IMR-90 (cell line): ENCODE measurements at regions not wholly inside any gene's neighbourhood (a gene's known extent, or its start where the extent isn't known, plus 50 kb on each side); places are given as distances from the start of the nearest gene placed in this dataset.

Source experiments
- ATAC-seq: fragments of 200-7000 bp; cut with Tn5 transposase; 2 replicates; pipeline ENCODE4 v1.9.1; 2020; ENCODE audit warnings: low read depth, mild to moderate bottlenecking, moderate library complexity
- BruUV-seq: library from RNA; stranded (reverse); fragments of 400-500 nt; replicated peaks from 2 replicates; lab custom pipeline; 2021; lab: Mats Ljungman, UMichigan
- CTCF ChIA-PET: fragments of 300-600 bp; formaldehyde crosslinking; extraction: SDS; loops from one replicate; lab custom pipeline; 2021; ENCODE audit warnings: antibody characterized with exemption; lab: Yijun Ruan, JAX
- POLR2A ChIA-PET: fragments of 300-600 bp; sonication (Branson Sonifier 250); formaldehyde crosslinking; loops from one replicate; lab custom pipeline; 2022; ENCODE audit warnings: antibody characterized with exemption; ENCODE audit not compliant: unreplicated experiment; lab: Charles Lee
- DNase-seq: peaks from one replicate; pipeline ENCODE4 v3.0.0; 2013
- H2AFZ ChIP-seq: replicated peaks from 2 replicates; pipeline ENCODE3; 2013; ENCODE audit warnings: low read length, mild to moderate bottlenecking; ENCODE audit not compliant: poor library complexity
- H2AK5ac ChIP-seq: 2 replicates; pipeline ENCODE4 v1.6.1; 2013; ENCODE audit warnings: low read depth, low read length, inconsistent platforms
- H2AK9ac ChIP-seq: replicated peaks from 2 replicates; pipeline ENCODE3; 2013; ENCODE audit warnings: mild to moderate bottlenecking, low read depth, low read length, moderate library complexity; ENCODE audit not compliant: poor library complexity
- H2BK120ac ChIP-seq: 2 replicates; pipeline ENCODE4 v1.6.1; 2013; ENCODE audit warnings: low read depth, low read length, inconsistent platforms
- H2BK15ac ChIP-seq: 3 replicates; pipeline ENCODE4 v1.6.1; 2013; ENCODE audit warnings: low read depth, low read length, inconsistent platforms
- H2BK20ac ChIP-seq: 2 replicates; pipeline ENCODE4 v1.6.1; 2013; ENCODE audit warnings: low read depth, mild to moderate bottlenecking, inconsistent platforms, low read length, moderate library complexity
- H2BK5ac ChIP-seq: 2 replicates; pipeline ENCODE4 v1.6.1; 2013; ENCODE audit warnings: mild to moderate bottlenecking, low read depth, low read length, inconsistent platforms; ENCODE audit not compliant: poor library complexity, severe bottlenecking
- H3K14ac ChIP-seq: replicated peaks from 2 replicates; pipeline ENCODE4 v1.6.1; 2013; ENCODE audit warnings: low read depth, low read length, inconsistent platforms
- H3K18ac ChIP-seq: 2 replicates; pipeline ENCODE4 v1.6.1; 2013; ENCODE audit warnings: low read depth, low read length, control low read depth
- H3K23ac ChIP-seq: 2 replicates; pipeline ENCODE4 v1.6.1; 2013; ENCODE audit warnings: low read depth, low read length, inconsistent platforms
- H3K27ac ChIP-seq: 2 replicates; pipeline ENCODE4 v1.5.1; 2013; ENCODE audit warnings: mild to moderate bottlenecking, control low read depth, low read length; ENCODE audit not compliant: insufficient read depth
- H3K27me3 ChIP-seq: 2 replicates; pipeline ENCODE4 v1.6.1; 2013; ENCODE audit warnings: low read length; ENCODE audit not compliant: control insufficient read depth, insufficient read depth
- H3K36me3 ChIP-seq: 2 replicates; pipeline ENCODE4 v1.6.1; 2013; ENCODE audit warnings: low read length, mixed read lengths; ENCODE audit not compliant: control insufficient read depth, insufficient read depth
- H3K4ac ChIP-seq: 2 replicates; pipeline ENCODE4 v1.6.1; 2013; ENCODE audit warnings: low read depth, low read length, inconsistent platforms
- H3K4me1 ChIP-seq: 2 replicates; pipeline ENCODE4 v1.6.1; 2013; ENCODE audit warnings: low read length, mixed read lengths; ENCODE audit not compliant: control insufficient read depth, insufficient read depth
- H3K4me2 ChIP-seq: 2 replicates; pipeline ENCODE4 v1.6.1; 2013; ENCODE audit warnings: low read depth, mild to moderate bottlenecking, control low read depth, low read length, moderate library complexity
- H3K4me3 ChIP-seq: 2 replicates; pipeline ENCODE4 v1.5.1; 2013; ENCODE audit warnings: low read depth, mild to moderate bottlenecking, control low read depth, low read length, moderate library complexity; ENCODE audit not compliant: insufficient read depth
- H3K56ac ChIP-seq: 2 replicates; pipeline ENCODE4 v1.6.1; 2013; ENCODE audit warnings: low read length, inconsistent platforms; ENCODE audit not compliant: insufficient read depth; ENCODE audit errors: extremely low read depth
- H3K79me1 ChIP-seq, 2 experiments: 2 replicates each; pipeline ENCODE4 v1.6.1; 2013; ENCODE audit warnings: low read length in 2 of 2, inconsistent platforms in 1 of 2, low read depth in 1 of 2
- H3K9ac ChIP-seq: 2 replicates; pipeline ENCODE4 v1.6.1; 2013; ENCODE audit warnings: low read depth, low read length, control low read depth
- H3K9me1 ChIP-seq: 2 replicates; pipeline ENCODE4 v1.6.1; 2013; ENCODE audit warnings: low read length, inconsistent platforms; ENCODE audit not compliant: insufficient read depth
- H3K9me3 ChIP-seq: 2 replicates; pipeline ENCODE4 v1.6.1; 2013; ENCODE audit warnings: low read length; ENCODE audit not compliant: control insufficient read depth, insufficient read depth
- H4K20me1 ChIP-seq: 2 replicates; pipeline ENCODE4 v1.6.1; 2013; ENCODE audit warnings: low read length, inconsistent platforms; ENCODE audit not compliant: insufficient read depth
- H4K5ac ChIP-seq: 2 replicates; pipeline ENCODE4 v1.6.1; 2013; ENCODE audit warnings: mild to moderate bottlenecking, low read depth, low read length, control low read depth
- H4K8ac ChIP-seq, 2 experiments: 2 replicates each; pipeline ENCODE4 v1.6.1; 2013; ENCODE audit warnings: low read depth in 2 of 2, low read length in 2 of 2, control low read depth in 1 of 2, inconsistent platforms in 1 of 2
- H4K91ac ChIP-seq: 2 replicates; pipeline ENCODE4 v1.6.1; 2013; ENCODE audit warnings: low read depth, low read length, inconsistent platforms; ENCODE audit not compliant: insufficient read depth
- BHLHE40 ChIP-seq: fragments of 150-350 bp; IDR thresholded peaks from 2 replicates; pipeline ENCODE4 v1.6.1; 2016; ENCODE audit warnings: mild to moderate bottlenecking, low read depth, low read length
- CEBPB ChIP-seq: IDR thresholded peaks from 2 replicates; pipeline ENCODE4 v1.6.1; 2012; ENCODE audit warnings: low read depth, low read length, improper control_type of control experiment
- CTCF ChIP-seq: conservative IDR thresholded peaks from 2 replicates; pipeline ENCODE4 v1.5.1; 2012; ENCODE audit warnings: mild to moderate bottlenecking, low read depth, low read length, improper control_type of control experiment
- MAFK ChIP-seq: IDR thresholded peaks from 2 replicates; pipeline ENCODE4 v1.6.1; 2012; ENCODE audit warnings: low read depth, low read length, improper control_type of control experiment
- MXI1 ChIP-seq: IDR thresholded peaks from 2 replicates; pipeline ENCODE4 v1.6.1; 2012; ENCODE audit warnings: low read depth, mild to moderate bottlenecking, low read length, moderate library complexity, borderline replicate concordance
- POLR2A ChIP-seq: IDR thresholded peaks from 2 replicates; pipeline ENCODE4 v1.6.1; 2012; ENCODE audit warnings: mild to moderate bottlenecking, low read depth, low read length
- RAD21 ChIP-seq: IDR thresholded peaks from 2 replicates; pipeline ENCODE4 v1.6.1; 2012; ENCODE audit warnings: low read length, improper control_type of control experiment
- RCOR1 ChIP-seq: IDR thresholded peaks from 2 replicates; pipeline ENCODE4 v1.6.1; 2012; ENCODE audit warnings: mild to moderate bottlenecking, low read length, improper control_type of control experiment; ENCODE audit not compliant: insufficient replicate concordance
- RFX5 ChIP-seq: IDR thresholded peaks from 2 replicates; pipeline ENCODE4 v1.8.0; 2012; ENCODE audit warnings: low read depth, mild to moderate bottlenecking, low read length, moderate library complexity
- SMC3 ChIP-seq: fragments of 150-350 bp; IDR thresholded peaks from 2 replicates; pipeline ENCODE4 v1.6.1; 2016; ENCODE audit warnings: low read depth, mild to moderate bottlenecking, antibody characterized with exemption, low read length, moderate library complexity
- USF2 ChIP-seq: fragments of 150-350 bp; IDR thresholded peaks from 2 replicates; pipeline ENCODE4 v1.6.1; 2017; ENCODE audit warnings: mild to moderate bottlenecking, antibody characterized with exemption, low read length, low read depth
- WGBS, 2 experiments: methylation state at CpG; one replicate each; pipeline versions ENCODE4 v1.1.5 to v1.1.7; 2013; ENCODE audit warnings: missing lambda C conversion rate in 2 of 2; ENCODE audit not compliant: insufficient read length in 1 of 2; ENCODE audit errors: extremely low coverage in 2 of 2; 5-methylcytosine and 5-hydroxymethylcytosine counted together
- dilution Hi-C: fragments of 300-500 bp; cut with HindIII; formaldehyde crosslinking; loops from one replicate; pipeline ENCODE4 v1.14.3; 2018; ENCODE audit warnings: low sequenced_read_pairs; ENCODE audit not compliant: unreplicated experiment
- in situ Hi-C: fragments of 300-500 bp; cut with MboI; formaldehyde crosslinking; loops from 3 replicates; pipeline ENCODE4 v1.14.3; 2019; ENCODE audit warnings: low sequenced_read_pairs, inconsistent platforms, mixed read lengths
- intact Hi-C: fragments of 100-400 bp; cut with micrococcal nuclease; formaldehyde crosslinking; loops from 2 replicates; pipeline ENCODE4 v1.10.0; 2022

- DNase-seq, result no peak
- WGBS, 2 experiments, result no CpG with 5 or more reads among the region's 2 CpGs
- POLR2A ChIA-PET, result no interaction called here
Measured at GRCh38 chr5:5905186-5905585, 473.2 kb downstream of the MED10 start.

More at GRCh38 chr5:5905186-5905585, 473.2 kb downstream of the MED10 start:
- Histone ChIP-seq H3K4ac (no peak overlapping the region), H2AK9ac (no peak overlapping the region), H3K79me1 (no peaks in the 10 kb centered on the region), H4K5ac (no peak overlapping the region), H4K8ac (no peak overlapping the region), H3K56ac (no peak overlapping the region), H3K23ac (no peak overlapping the region), H2BK15ac (no peak overlapping the region), H3K27ac (no peak overlapping the region), H3K4me3 (no peak overlapping the region), H3K27me3 (no peaks in the 10 kb centered on the region), H2BK20ac (no peak overlapping the region), H3K4me1 (no peaks in the 10 kb centered on the region), H3K36me3 (no peaks in the 10 kb centered on the region), H3K4me2 (no peak overlapping the region), H3K14ac (no peak overlapping the region), H2AFZ (no peak overlapping the region), H2BK5ac (no peak overlapping the region), H2AK5ac (no peak overlapping the region), H4K20me1 (no peaks in the 10 kb centered on the region), H3K9me1 (no peaks in the 10 kb centered on the region), H3K9me3 (peaks cover 7% of the 10 kb centered on the region), H4K91ac (no peak overlapping the region), H3K18ac (no peak overlapping the region), H3K9ac (no peak overlapping the region), H2BK120ac (no peak overlapping the region)
- in situ Hi-C loops (no loop called here), intact Hi-C loops (no loop called here), dilution Hi-C loops (no loop called here)
- ATAC-seq, result no peak
- TF ChIP-seq CEBPB, result no peak
- no peak for TF ChIP-seq SMC3
- TF ChIP-seq MAFK, result no peak
- TF ChIP-seq USF2, result no peak
- TF ChIP-seq RFX5, result no peak
- no peak for TF ChIP-seq BHLHE40
- no peak for TF ChIP-seq RCOR1
- TF ChIP-seq CTCF, result no peak
- TF ChIP-seq RAD21, result no peak
- no peak for TF ChIP-seq POLR2A
- no peak for TF ChIP-seq MXI1
- no TSS peak for BruUV-seq
- CTCF ChIA-PET, result no interaction called here
